Nucleus accumbens (tissue), 56 donors: ENCODE measurements at regions not wholly inside any gene's neighbourhood (a gene's known extent, or its start where the extent isn't known, plus 50 kb on each side); places are given as distances from the start of the nearest gene placed in this dataset.
A peak's percentile ranks its signal among the peaks of the same experiment; 100 is the strongest.

Experiments used
- DNase-seq, 56 donors: peaks; one replicate each; lab custom pipeline; 2025; lab: John Stamatoyannopoulos, UW

GRCh38 chr17:17416400-17417360, 60.1 kb upstream of the MED9 start:
- DNase-seq, result peak in 31 of 56 donors; percentile 9 to 75 (median 37)

GRCh38 chr17:17417718-17418181, 59.0 kb upstream of the MED9 start:
- DNase-seq, result no peak

- DNase-seq, result no peak
Observed at GRCh38 chr17:17419166-17419565, 57.6 kb upstream of the MED9 start.

GRCh38 chr17:17419631-17420030, 57.2 kb upstream of the MED9 start:
- DNase-seq, result peak in 36 of 56 donors; percentile 17 to 74 (median 48)

- no peak for DNase-seq
Observed at GRCh38 chr17:17420082-17420481, 56.7 kb upstream of the MED9 start.

GRCh38 chr17:17420561-17421269, 56.1 kb upstream of the MED9 start:
- DNase-seq, result no peak

GRCh38 chr17:17421346-17422216, 55.2 kb upstream of the MED9 start:
- no peak for DNase-seq

GRCh38 chr17:17422217-17422610, 54.6 kb upstream of the MED9 start:
- DNase-seq, result no peak

GRCh38 chr17:17422641-17423040, 54.2 kb upstream of the MED9 start:
- DNase-seq, result no peak

GRCh38 chr17:17423656-17424055, 53.1 kb upstream of the MED9 start:
- no peak for DNase-seq

GRCh38 chr17:17424552-17424951, 52.2 kb upstream of the MED9 start:
- no peak for DNase-seq

GRCh38 chr17:17425005-17425404, 51.8 kb upstream of the MED9 start:
- DNase-seq, result no peak

- no peak for DNase-seq
Observed at GRCh38 chr17:17425591-17425990, 51.2 kb upstream of the MED9 start.

- DNase-seq, result no peak
Observed at GRCh38 chr17:17426184-17426583, 50.6 kb upstream of the MED9 start.
